OCI-LY3 (cell line): ENCODE measurements at regions not wholly inside any gene's neighbourhood (a gene's known extent, or its start where the extent isn't known, plus 50 kb on each side); places are given as distances from the start of the nearest gene placed in this dataset.

ENCODE experiments used
- H2AFZ ChIP-seq: fragments of 200-600, 300-600 bp; shearing (Covaris generic); 2 replicates; pipeline ENCODE4 v1.6.0; 2014; ENCODE audit warnings: antibody characterized with exemption, low read depth, low read length
- H3K27ac ChIP-seq: fragments of 200-600, 300-600 bp; sonication (generic); 2 replicates; pipeline ENCODE4 v1.5.1; 2014; ENCODE audit warnings: mild to moderate bottlenecking, low read length, moderate library complexity, mixed read lengths
- H3K27me3 ChIP-seq: fragments of 200-600, 300-600 bp; sonication (generic); 2 replicates; pipeline ENCODE4 v1.6.1; 2014; ENCODE audit warnings: low read depth, low read length, mixed read lengths
- H3K36me3 ChIP-seq: fragments of 200-600, 300-600 bp; sonication (generic); replicated peaks from 2 replicates; pipeline ENCODE3; 2014; ENCODE audit warnings: low read depth, low read length, mixed read lengths
- H3K4me1 ChIP-seq: fragments of 300-600, 200-600 bp; sonication (generic); 2 replicates; pipeline ENCODE4 v1.6.1; 2014; ENCODE audit warnings: low read length, mixed read lengths
- H3K4me2 ChIP-seq: fragments of 200-600, 300-600 bp; sonication (generic); 2 replicates; pipeline ENCODE4 v1.6.1; 2014; ENCODE audit warnings: low read length, mixed read lengths
- H3K4me3 ChIP-seq: fragments of 300-600, 200-600 bp; sonication (generic); 2 replicates; pipeline ENCODE4 v1.5.1; 2014; ENCODE audit warnings: antibody characterized with exemption, mild to moderate bottlenecking, low read length, moderate library complexity
- H3K79me2 ChIP-seq: fragments of 300-600, 200-600 bp; shearing (Covaris generic); 2 replicates; pipeline ENCODE4 v1.6.1; 2014; ENCODE audit warnings: mild to moderate bottlenecking, low read length, mixed read lengths
- H3K9ac ChIP-seq: fragments of 300-600, 200-600 bp; shearing (Covaris generic); 2 replicates; pipeline ENCODE4 v1.6.0; 2014; ENCODE audit warnings: mild to moderate bottlenecking, low read length, moderate library complexity
- H3K9me3 ChIP-seq: fragments of 200-600, 300-600 bp; shearing (Covaris generic); 2 replicates; pipeline ENCODE4 v1.6.1; 2014; ENCODE audit warnings: low read length, mixed read lengths; ENCODE audit not compliant: insufficient read depth
- H4K20me1 ChIP-seq: fragments of 200-600, 300-600 bp; sonication (generic); 2 replicates; pipeline ENCODE4 v1.6.1; 2016; ENCODE audit warnings: low read length, mixed read lengths; ENCODE audit not compliant: insufficient read depth
- CTCF ChIP-seq: fragments of 200-600, 300-600 bp; sonication (generic); IDR thresholded peaks from 2 replicates; pipeline ENCODE4 v1.5.1; 2014; ENCODE audit warnings: antibody characterized with exemption, low read length, low read depth
- EZH2phosphoT487 ChIP-seq: fragments of 200-600 bp; shearing (Covaris generic); IDR thresholded peaks from 2 replicates; pipeline ENCODE4 v1.6.1; 2018; ENCODE audit warnings: antibody characterized with exemption, mixed run types, low read depth

- Histone ChIP-seq H3K9ac (no peak overlapping the region), H3K4me2 (no peak overlapping the region), H3K9me3 (no peaks in the 10 kb centered on the region), H3K27ac (no peak overlapping the region), H2AFZ (no peak overlapping the region), H3K27me3 (no peaks in the 10 kb centered on the region), H3K4me3 (no peak overlapping the region), H3K4me1 (no peaks in the 10 kb centered on the region), H4K20me1 (no peaks in the 10 kb centered on the region), H3K36me3 (no peaks in the 10 kb centered on the region), H3K79me2 (no peaks in the 10 kb centered on the region)
- no peak for TF ChIP-seq EZH2phosphoT487
- TF ChIP-seq CTCF = no peak
These were observed 60.8 kb upstream of the C14orf180 start for GRCh38 chr14:104518659-104519350.

GRCh38 chr14:104519721-104520120, 59.8 kb upstream of the C14orf180 start:
- TF ChIP-seq EZH2phosphoT487 = no peak
- no peak for TF ChIP-seq CTCF
- Histone ChIP-seq H3K9me3 (peaks cover 2% of the 10 kb centered on the region; the same call in 1 of the 2 replicates), H2AFZ (no peak overlapping the region), H4K20me1 (no peaks in the 10 kb centered on the region), H3K4me2 (no peak overlapping the region), H3K79me2 (no peaks in the 10 kb centered on the region), H3K36me3 (no peaks in the 10 kb centered on the region), H3K4me3 (no peak overlapping the region), H3K4me1 (no peaks in the 10 kb centered on the region), H3K27ac (no peak overlapping the region), H3K9ac (no peak overlapping the region), H3K27me3 (no peaks in the 10 kb centered on the region)

- Histone ChIP-seq H3K9ac (no peak overlapping the region), H2AFZ (no peak overlapping the region), H3K4me1 (peaks cover 7% of the 10 kb centered on the region; the same call in 1 of the 2 replicates), H3K27ac (no peak overlapping the region), H3K27me3 (no peaks in the 10 kb centered on the region), H3K4me3 (no peak overlapping the region), H3K36me3 (no peaks in the 10 kb centered on the region), H3K79me2 (no peaks in the 10 kb centered on the region), H3K9me3 (peaks cover 5% of the 10 kb centered on the region; the same call in 1 of the 2 replicates), H4K20me1 (no peaks in the 10 kb centered on the region), H3K4me2 (no peak overlapping the region)
- no peak for TF ChIP-seq CTCF
- no peak for TF ChIP-seq EZH2phosphoT487
These were observed 58.7 kb upstream of the C14orf180 start for GRCh38 chr14:104520620-104521410.
